ENCODE measurements at regions not wholly inside any gene's neighbourhood (a gene's known extent, or its start where the extent isn't known, plus 50 kb on each side); places are given as distances from the start of the nearest gene placed in this dataset.

- no peak overlapping the region for H2BK15ac ChIP-seq (ENCODE audit: low read depth, low read length)
- H4K91ac ChIP-seq (ENCODE audit: insufficient read length, low read depth, low read length), result no peak overlapping the region
- H3K56ac ChIP-seq (ENCODE audit: insufficient read length, low read depth, low read length), result no peak overlapping the region
- Mint-ChIP-seq H3K4me3 (no peak overlapping the region), H3K4me1 (peaks cover 28 to 31% of the 10 kb centered on the region in 2 experiments), H3K27ac (no peak overlapping the region), H3K27me3 (ENCODE audit: low read depth) (peaks cover 4% of the 10 kb centered on the region), H3K36me3 (ENCODE audit: insufficient read depth in 1 of 3, low read depth in 3 of 3) (no peaks in the 10 kb centered on the region), H3K9me3 (no peaks in the 10 kb centered on the region)
- H2BK20ac ChIP-seq (ENCODE audit: low read depth, low read length, poor library complexity, severe bottlenecking), result no peak overlapping the region
- H3K79me2 ChIP-seq (ENCODE audit: insufficient read depth, low read length), result no peaks in the 10 kb centered on the region
- no CpG with 5 or more reads among the region's 3 CpGs for WGBS (ENCODE audit: extremely low coverage, insufficient read length, low lambda C conversion rate)
- H3K27ac ChIP-seq (ENCODE audit: insufficient read length, low read depth, low read length), result no peak overlapping the region
- H2BK120ac ChIP-seq (ENCODE audit: low read depth, low read length, poor library complexity, severe bottlenecking), result no peak overlapping the region
- H3K4me2 ChIP-seq (ENCODE audit: insufficient read depth, insufficient read length, low read length), result no peak overlapping the region
- H3K4me1 ChIP-seq (ENCODE audit: insufficient read depth, low read length), result peaks cover 6% of the 10 kb centered on the region; the same call in 1 of the 2 replicates
- no peaks in the 10 kb centered on the region for H4K20me1 ChIP-seq (ENCODE audit: control insufficient read depth, insufficient read depth, insufficient read length)
- H3K9me3 ChIP-seq (ENCODE audit: control insufficient read depth, low read depth, low read length), result no peaks in the 10 kb centered on the region
- H2BK12ac ChIP-seq (ENCODE audit: insufficient read length, low read depth, low read length), result no peak overlapping the region
- no peak overlapping the region for H3K14ac ChIP-seq (ENCODE audit: insufficient read depth, low read length)
- no peaks in the 10 kb centered on the region for H3K79me1 ChIP-seq (ENCODE audit: insufficient read depth, low read depth, low read length, poor library complexity, severe bottlenecking)
- H4K8ac ChIP-seq (replicated peaks; ENCODE audit: insufficient read length, low read depth, low read length), result no peak overlapping the region
- no peak for TF ChIP-seq CTCF (conservative IDR thresholded peaks at IDR 0.05)
- no peak overlapping the region for H3K23ac ChIP-seq (ENCODE audit: insufficient read length, low read depth, low read length)
- no peaks in the 10 kb centered on the region for H3K27me3 ChIP-seq (ENCODE audit: insufficient read depth, low read length)
- no peak overlapping the region for H3T11ph ChIP-seq (ENCODE audit: low read length)
- H4K5ac ChIP-seq (ENCODE audit: insufficient read length, low read depth, low read length), result no peak overlapping the region
- H3K23me2 ChIP-seq (ENCODE audit: insufficient read length, low read depth, low read length, poor library complexity, severe bottlenecking), result no peaks in the 10 kb centered on the region
- H2AK5ac ChIP-seq (ENCODE audit: insufficient read length, low read length), result no peak overlapping the region
- DNase-seq, result no peak
- no peak overlapping the region for H3K18ac ChIP-seq (ENCODE audit: insufficient read length, low read depth, low read length)
- H3K9ac ChIP-seq (ENCODE audit: extremely low read depth, insufficient read length, low read length), result no peak overlapping the region
- no peak overlapping the region for H2AFZ ChIP-seq (ENCODE audit: low read length)
- H2BK5ac ChIP-seq (ENCODE audit: insufficient read length, low read length), result no peak overlapping the region
- no peak overlapping the region for H3K4ac ChIP-seq (ENCODE audit: low read depth, low read length)
Observed at GRCh38 chr10:112002206-112002605, 181.4 kb downstream of the GPAM start.
